ENCODE measurements at regions not wholly inside any gene's neighbourhood (a gene's known extent, or its start where the extent isn't known, plus 50 kb on each side); places are given as distances from the start of the nearest gene placed in this dataset.

- TF ChIP-seq POLR2A (IDR thresholded peaks at IDR 0.05) = no peak
- no peak for TF ChIP-seq CTCF (IDR thresholded peaks at IDR 0.05)
- no peak for TF ChIP-seq EP300 (IDR thresholded peaks at IDR 0.05)
Observed at GRCh38 chr18:40018266-40018665, 1936.8 kb upstream of the PIK3C3 start.

Data from ovary (tissue), 3 donors.